Mammary epithelial cell (primary cell): ENCODE measurements at regions not wholly inside any gene's neighbourhood (a gene's known extent, or its start where the extent isn't known, plus 50 kb on each side); places are given as distances from the start of the nearest gene placed in this dataset.

ENCODE experiments used
- CTCF ChIP-seq, 2 donors: IDR thresholded peaks in 1 of 2; conservative IDR thresholded peaks in 1 of 2; 2 replicates each; pipeline ENCODE4 v1.5.1; 2011 to 2012; ENCODE audit warnings: inconsistent platforms in 2 of 2, low read length in 2 of 2, mild to moderate bottlenecking in 2 of 2, control low read depth in 1 of 2, low read depth in 1 of 2; ENCODE audit not compliant: insufficient read depth in 1 of 2; ENCODE audit errors: extremely low read depth in 1 of 2
- EZH2 ChIP-seq: IDR thresholded peaks from 2 replicates; pipeline ENCODE4 v1.6.1; 2012; ENCODE audit warnings: low read length, inconsistent platforms, borderline replicate concordance

- no peak for TF ChIP-seq CTCF (conservative IDR thresholded peaks at IDR 0.05 in 1 of 2, IDR thresholded peaks at IDR 0.05 in 1 of 2; ENCODE audit: extremely low read depth in 1 of 2, insufficient read depth in 1 of 2, low read depth in 1 of 2, low read length in 2 of 2)
- TF ChIP-seq EZH2 = no peak
Measured at GRCh38 chr5:3948838-3949237, 353.2 kb downstream of the IRX1 start.
